ENCODE measurements at regions not wholly inside any gene's neighbourhood (a gene's known extent, or its start where the extent isn't known, plus 50 kb on each side); places are given as distances from the start of the nearest gene placed in this dataset.
"Not testable (repeated sequence)": the region's sequence is repeated elsewhere in the genome, so short reads cannot be mapped to it uniquely, and the experiment has no call there.

GRCh38 chr3:158026236-158026635 lies 80.0 kb downstream of the SHOX2 start:
- FAIRE-seq (no peak), DNase-seq (ENCODE audit: insufficient read length, low spot score) (no peak)
- TF ChIP-seq CTCF (IDR thresholded peaks at IDR 0.05; ENCODE audit: insufficient read depth, missing control alignments): no peak

- DNase-seq (ENCODE audit: insufficient read length, low spot score): not testable (repeated sequence)
Observed at GRCh38 chr3:158019897-158020296, 86.3 kb downstream of the SHOX2 start.

DNA sequence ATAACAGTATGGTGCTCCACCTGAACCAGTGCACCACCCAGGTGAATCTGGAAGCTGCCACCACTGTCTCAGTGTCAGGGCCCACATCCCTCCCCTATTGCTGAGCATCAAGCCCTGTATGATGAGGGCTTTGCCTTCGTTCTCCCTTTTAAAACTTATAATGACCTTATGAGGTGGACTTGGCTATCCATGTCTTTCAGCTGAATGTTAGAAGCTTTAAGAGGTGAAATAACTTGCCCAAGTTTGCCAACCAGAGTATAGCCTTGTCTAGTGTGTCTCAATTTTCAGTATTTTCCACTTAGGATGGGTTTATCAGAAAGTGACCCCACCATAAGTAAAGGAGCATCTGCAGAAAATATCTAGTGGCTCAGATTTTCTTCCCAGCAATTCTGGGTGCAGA lies 87.8 kb downstream of the SHOX2 start:
- FAIRE-seq (no peak), DNase-seq (ENCODE audit: insufficient read length, low spot score) (no peak)
- no peak for TF ChIP-seq CTCF (IDR thresholded peaks at IDR 0.05; ENCODE audit: insufficient read depth, missing control alignments)

More at GRCh38 chr3:158019897-158020296, 86.3 kb downstream of the SHOX2 start:
- not testable (repeated sequence) for FAIRE-seq

DNA sequence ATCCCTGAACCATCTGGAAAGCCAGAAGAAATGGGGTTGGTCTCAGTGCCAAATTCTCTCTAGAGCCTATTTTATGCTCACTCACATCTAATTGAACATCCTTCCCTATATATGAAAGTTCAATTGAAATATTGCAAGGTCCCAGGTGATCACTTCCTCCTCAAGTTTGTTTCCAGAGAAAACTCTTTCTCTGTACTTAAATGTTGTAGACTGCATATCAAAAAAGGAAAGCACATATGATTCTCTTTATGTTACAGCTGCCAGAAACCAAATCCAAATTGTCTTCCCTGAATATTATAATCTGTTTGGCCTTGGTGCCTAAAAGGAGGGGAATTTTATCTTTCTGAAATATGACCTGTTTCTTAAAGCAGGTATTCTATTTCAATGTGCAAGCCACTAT lies 93.3 kb downstream of the SHOX2 start:
- DNase-seq (ENCODE audit: insufficient read length, low spot score) (no peak), FAIRE-seq (no peak)
- no peak for TF ChIP-seq CTCF (IDR thresholded peaks at IDR 0.05; ENCODE audit: insufficient read depth, missing control alignments)

DNA sequence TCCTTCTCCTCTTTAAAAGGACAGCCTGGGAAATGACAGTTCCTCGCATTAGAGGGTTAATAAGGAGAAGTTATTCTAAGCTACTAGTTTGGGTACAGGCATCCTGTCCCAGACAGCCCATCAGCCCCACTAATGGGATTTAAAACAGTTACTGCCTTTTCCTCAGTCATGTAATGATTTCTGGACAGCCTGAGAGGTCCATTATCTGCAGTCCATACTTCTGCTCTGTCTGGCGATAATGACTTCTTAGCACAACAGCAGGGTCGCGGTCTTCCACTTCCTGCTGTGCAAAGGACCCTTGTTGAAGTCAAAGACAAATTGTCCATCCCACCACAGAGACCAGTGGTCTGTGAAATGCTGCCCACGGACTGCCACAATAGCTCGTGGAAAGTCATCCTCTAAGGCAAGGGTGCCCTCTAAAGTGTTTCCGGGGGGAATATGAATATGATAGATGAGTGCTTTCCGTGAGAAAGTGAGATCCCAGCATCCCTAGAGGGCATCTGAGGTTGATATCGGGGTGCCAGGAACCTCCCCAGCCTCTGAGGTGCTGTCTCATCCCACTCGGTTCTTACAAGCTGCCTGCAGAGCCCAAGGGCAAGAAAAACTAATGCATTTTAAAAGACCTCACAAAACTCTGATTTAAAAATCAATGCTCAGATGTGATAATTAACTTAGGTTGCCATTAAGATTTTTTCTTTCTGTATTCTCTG lies 100.7 kb downstream of the SHOX2 start:
- DNase-seq (ENCODE audit: insufficient read length, low spot score): no peak
- no peak for TF ChIP-seq CTCF (IDR thresholded peaks at IDR 0.05; ENCODE audit: insufficient read depth, missing control alignments)
- FAIRE-seq: no peak

- DNase-seq (ENCODE audit: insufficient read length, low spot score) (no peak), FAIRE-seq (no peak)
- TF ChIP-seq CTCF (IDR thresholded peaks at IDR 0.05; ENCODE audit: insufficient read depth, missing control alignments): no peak
Observed at GRCh38 chr3:157999246-157999645, 107.0 kb downstream of the SHOX2 start.

- DNase-seq (ENCODE audit: insufficient read length, low spot score): no peak
- no peak for FAIRE-seq
- no peak for TF ChIP-seq CTCF (IDR thresholded peaks at IDR 0.05; ENCODE audit: insufficient read depth, missing control alignments)
Observed at GRCh38 chr3:157982359-157982758, 123.9 kb downstream of the SHOX2 start.

- TF ChIP-seq CTCF (IDR thresholded peaks at IDR 0.05; ENCODE audit: insufficient read depth, missing control alignments): no peak
- DNase-seq (ENCODE audit: insufficient read length, low spot score) (no peak), FAIRE-seq (no peak)
Observed at GRCh38 chr3:157981819-157982218, 124.4 kb downstream of the SHOX2 start.
